ENCODE measurements at regions not wholly inside any gene's neighbourhood (a gene's known extent, or its start where the extent isn't known, plus 50 kb on each side); places are given as distances from the start of the nearest gene placed in this dataset.

DNA sequence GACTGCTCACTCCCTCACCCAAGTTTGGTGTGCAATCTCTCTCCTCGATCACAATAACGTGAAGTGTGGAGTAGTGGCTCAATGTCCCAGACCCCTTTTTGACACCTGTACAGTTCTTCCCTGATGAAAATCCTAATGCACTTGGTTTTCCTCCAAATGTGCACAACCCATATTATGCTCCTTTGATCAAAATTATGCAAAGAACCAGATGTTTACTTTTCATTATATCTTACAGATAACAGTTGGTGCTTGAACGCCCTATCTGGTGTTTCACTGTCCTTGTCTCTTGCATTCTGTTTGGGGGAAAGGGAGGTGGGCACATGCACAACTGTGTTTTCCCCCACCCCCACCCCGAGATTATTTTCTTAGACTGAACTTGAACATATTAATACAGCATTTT lies 85.0 kb upstream of the CREB1 start:
- Histone ChIP-seq H3K36me3 (replicated peaks in 1 of 2) (no peaks in the 10 kb centered on the region), H3K27ac (no peak overlapping the region), H3K4me1 (replicated peaks in 1 of 2) (no peaks in the 10 kb centered on the region), H3K27me3 (no peaks in the 10 kb centered on the region), H3K9me3 (replicated peaks in 1 of 3) (no peaks in the 10 kb centered on the region), H3K4me3 (no peak overlapping the region)
- TF ChIP-seq, protein P1, sequence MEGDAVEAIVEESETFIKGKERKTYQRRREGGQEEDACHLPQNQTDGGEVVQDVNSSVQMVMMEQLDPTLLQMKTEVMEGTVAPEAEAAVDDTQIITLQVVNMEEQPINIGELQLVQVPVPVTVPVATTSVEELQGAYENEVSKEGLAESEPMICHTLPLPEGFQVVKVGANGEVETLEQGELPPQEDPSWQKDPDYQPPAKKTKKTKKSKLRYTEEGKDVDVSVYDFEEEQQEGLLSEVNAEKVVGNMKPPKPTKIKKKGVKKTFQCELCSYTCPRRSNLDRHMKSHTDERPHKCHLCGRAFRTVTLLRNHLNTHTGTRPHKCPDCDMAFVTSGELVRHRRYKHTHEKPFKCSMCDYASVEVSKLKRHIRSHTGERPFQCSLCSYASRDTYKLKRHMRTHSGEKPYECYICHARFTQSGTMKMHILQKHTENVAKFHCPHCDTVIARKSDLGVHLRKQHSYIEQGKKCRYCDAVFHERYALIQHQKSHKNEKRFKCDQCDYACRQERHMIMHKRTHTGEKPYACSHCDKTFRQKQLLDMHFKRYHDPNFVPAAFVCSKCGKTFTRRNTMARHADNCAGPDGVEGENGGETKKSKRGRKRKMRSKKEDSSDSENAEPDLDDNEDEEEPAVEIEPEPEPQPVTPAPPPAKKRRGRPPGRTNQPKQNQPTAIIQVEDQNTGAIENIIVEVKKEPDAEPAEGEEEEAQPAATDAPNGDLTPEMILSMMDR (IDR thresholded peaks at IDR 0.05) = no peak
- TF ChIP-seq POLR2A (IDR thresholded peaks at IDR 0.05) = no peak
- 75 to 84% (median 79%) methylated on average over 4 of the region's 4 CpGs for WGBS, 4 donors
- no peak for DNase-seq
- intact Hi-C loops (cut with DNase I) = no loop called here

DNA sequence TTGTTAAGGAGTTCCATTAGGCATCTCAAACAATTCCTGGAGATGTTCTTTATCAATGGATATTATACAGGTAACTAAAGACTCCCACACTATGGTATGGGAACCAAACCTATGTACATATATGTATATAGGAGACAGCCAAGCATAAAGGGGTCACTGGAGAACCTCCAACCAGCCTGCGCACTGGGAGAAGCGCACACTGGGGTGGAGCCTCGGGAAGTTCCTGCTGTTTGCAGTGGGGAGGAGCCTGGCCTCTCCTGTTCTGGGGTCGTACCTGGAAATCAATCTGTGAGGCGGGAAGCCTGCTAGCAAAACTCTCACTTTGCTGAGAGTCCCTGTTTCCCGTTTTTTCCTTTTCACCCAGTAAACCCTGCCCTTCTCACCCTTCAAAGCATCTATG lies 83.1 kb upstream of the CREB1 start:
- no peak overlapping the region for H3K27ac ChIP-seq
- DNase-seq = no peak
- no peaks in the 10 kb centered on the region for H3K4me1 ChIP-seq (replicated peaks in 1 of 2)
- TF ChIP-seq POLR2A (IDR thresholded peaks at IDR 0.05) = no peak
- TF ChIP-seq, protein P1 (IDR thresholded peaks at IDR 0.05) = no peak
- WGBS, 4 donors = 54 to 85% (median 68%) methylated on average over 6 of the region's 6 CpGs
- intact Hi-C loops (cut with DNase I) = no loop called here
- H3K9me3 ChIP-seq (replicated peaks in 1 of 3) = no peaks in the 10 kb centered on the region
- no peaks in the 10 kb centered on the region for H3K27me3 ChIP-seq
- H3K36me3 ChIP-seq (replicated peaks in 1 of 2) = no peaks in the 10 kb centered on the region
- no peak overlapping the region for H3K4me3 ChIP-seq

DNA sequence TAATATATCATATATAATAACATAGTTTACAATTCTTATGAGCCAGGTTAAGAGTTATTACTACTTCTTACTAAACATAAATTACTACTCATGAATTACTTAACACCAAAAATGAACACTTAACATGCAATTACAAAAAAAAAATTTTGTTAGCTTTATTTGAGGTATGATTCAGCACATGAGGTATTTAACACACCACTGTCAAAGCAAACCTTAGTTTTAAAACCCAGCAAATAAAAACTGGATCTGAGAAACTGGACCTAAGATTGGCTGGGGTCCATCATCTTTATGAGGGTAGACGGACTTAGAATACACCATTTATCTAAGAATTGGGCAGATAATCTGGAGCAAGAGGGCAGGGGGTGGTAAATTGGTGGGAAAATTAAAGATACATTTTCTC lies 81.8 kb upstream of the CREB1 start:
- no peak for DNase-seq
- Histone ChIP-seq H3K27ac (no peak overlapping the region), H3K4me3 (no peak overlapping the region), H3K4me1 (replicated peaks in 1 of 2) (no peaks in the 10 kb centered on the region), H3K27me3 (no peaks in the 10 kb centered on the region), H3K36me3 (replicated peaks in 1 of 2) (no peaks in the 10 kb centered on the region), H3K9me3 (replicated peaks in 1 of 3) (no peaks in the 10 kb centered on the region)
- intact Hi-C loops (cut with DNase I) = no loop called here
- TF ChIP-seq, protein P1 (IDR thresholded peaks at IDR 0.05) = no peak
- no peak for TF ChIP-seq POLR2A (IDR thresholded peaks at IDR 0.05)
- WGBS, 4 donors = 44 to 65% (median 60%) methylated on average over 1 of the region's 1 CpG

DNA sequence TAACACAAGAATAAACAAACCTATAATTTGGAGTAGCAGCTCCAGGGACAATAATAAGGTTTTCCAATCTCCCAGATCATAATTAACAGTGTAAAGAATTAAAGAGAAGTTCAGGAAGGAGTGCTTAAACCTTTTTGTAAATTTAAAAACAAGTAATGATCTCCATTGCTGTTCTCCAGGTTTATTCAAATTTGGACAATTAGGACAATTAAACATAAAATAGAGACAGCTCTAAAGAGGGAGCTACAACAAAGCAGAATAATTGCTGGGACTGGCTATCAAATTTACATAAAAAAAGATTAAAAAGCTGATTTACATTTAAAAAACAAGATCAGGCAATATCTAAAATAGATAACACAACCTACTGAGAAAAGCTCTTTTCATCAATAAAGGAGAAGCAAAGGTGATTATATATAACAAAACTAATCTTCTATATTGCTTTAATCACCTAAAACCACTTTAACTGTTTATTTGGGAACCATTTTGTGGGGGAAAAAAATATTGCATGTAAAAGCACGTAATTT lies 80.1 kb upstream of the CREB1 start:
- DNase-seq = no peak
- TF ChIP-seq POLR2A (IDR thresholded peaks at IDR 0.05) = no peak
- TF ChIP-seq, protein P1 (IDR thresholded peaks at IDR 0.05) = no peak
- no peak overlapping the region for H3K27ac ChIP-seq
- 74 to 89% (median 84%) methylated on average over 1 of the region's 1 CpG for WGBS, 4 donors
- H3K36me3 ChIP-seq (replicated peaks in 1 of 2) = no peaks in the 10 kb centered on the region
- intact Hi-C loops (cut with DNase I) = no loop called here
- no peak overlapping the region for H3K4me3 ChIP-seq
- H3K27me3 ChIP-seq = no peaks in the 10 kb centered on the region
- no peaks in the 10 kb centered on the region for H3K4me1 ChIP-seq (replicated peaks in 1 of 2)
- H3K9me3 ChIP-seq (replicated peaks in 1 of 3) = no peaks in the 10 kb centered on the region

Data from adrenal gland (tissue), 9 donors.